A549 (cell line): ENCODE measurements at regions not wholly inside any gene's neighbourhood (a gene's known extent, or its start where the extent isn't known, plus 50 kb on each side); places are given as distances from the start of the nearest gene placed in this dataset.
"Not testable (repeated sequence)": the region's sequence is repeated elsewhere in the genome, so short reads cannot be mapped to it uniquely, and the experiment has no call there.

Experiments used
- ATAC-seq, 2 experiments: fragments of 200-7000 bp in 1 of 2; fragments of >200 bp in 1 of 2; cut with Nextera tagmentation in 1 of 2; cut with Tn5 transposase in 1 of 2; 3 replicates each; pipeline versions ENCODE4 v1.8.0 to v1.9.1; 2018 to 2020; ENCODE audit warnings: mild to moderate bottlenecking in 1 of 2, moderate library complexity in 1 of 2
- CTCF ChIA-PET: fragments of 300-600 bp; sonication (Branson Sonifier 250); formaldehyde crosslinking; extraction: SDS; loops from one replicate; lab custom pipeline; 2021; ENCODE audit warnings: antibody characterized with exemption, inconsistent platforms; lab: Yijun Ruan, JAX
- POLR2A ChIA-PET: fragments of 350-600 bp; formaldehyde crosslinking; extraction: SDS; loops from one replicate; lab custom pipeline; 2021; ENCODE audit warnings: antibody characterized with exemption, inconsistent platforms; lab: Yijun Ruan, JAX
- DNase-seq, 2 experiments: peaks; one replicate each; pipeline versions ENCODE4 v3.0.0 to v3.0.0-alpha.2; 2011 to 2016; ENCODE audit warnings: low read depth in 1 of 2, low spot score in 1 of 2
- FAIRE-seq: peaks from 2 replicates; lab custom pipeline; 2011; peaks lifted over from hg19 to GRCh38; lab: Jason Lieb, UNC
- H3K27ac ChIP-seq, 2 experiments: fragments of >200 bp; sonication (Bioruptor Twin); formaldehyde crosslinking; 3 replicates each; pipeline ENCODE4 v1.5.1; 2016 to 2017
- H3K4me1 ChIP-seq: fragments of >200 bp; sonication (Bioruptor Twin); formaldehyde crosslinking; 3 replicates; pipeline ENCODE4 v1.6.1; 2016
- H3K4me2 ChIP-seq: fragments of >200 bp; sonication (Bioruptor Twin); formaldehyde crosslinking; 3 replicates; pipeline ENCODE4 v1.6.1; 2016
- H3K4me3 ChIP-seq: fragments of >200 bp; sonication (Bioruptor Twin); formaldehyde crosslinking; 3 replicates; pipeline ENCODE4 v1.5.1; 2016
- H3K9me3 ChIP-seq: fragments of >200 bp; sonication (Bioruptor Twin); formaldehyde crosslinking; 3 replicates; pipeline ENCODE4 v1.6.1; 2016
- EHMT2 ChIP-seq: fragments of 200-600 bp; sonication (generic); IDR thresholded peaks from 2 replicates; pipeline ENCODE4 v1.6.1; 2016; ENCODE audit warnings: antibody characterized with exemption, low read depth, mild to moderate bottlenecking, moderate library complexity
- EP300 ChIP-seq, 2 experiments: fragments of >200 bp; sonication (Bioruptor Twin); formaldehyde crosslinking; IDR thresholded peaks; 2 replicates in 1 of 2; 3 replicates in 1 of 2; pipeline ENCODE4 v1.6.1; 2016 to 2017
- KDM1A ChIP-seq: fragments of 200-600 bp; sonication (generic); IDR thresholded peaks from 2 replicates; pipeline ENCODE4 v1.6.1; 2016; ENCODE audit warnings: low read depth, mild to moderate bottlenecking
- NFE2L2 ChIP-seq: fragments of 150-350 bp; conservative IDR thresholded peaks from 2 replicates; pipeline ENCODE4 v1.6.1; 2014; ENCODE audit warnings: low read length
- POLR2A ChIP-seq: IDR thresholded peaks from 2 replicates; pipeline ENCODE4 v1.6.1; 2012; ENCODE audit warnings: mild to moderate bottlenecking, low read length
- POLR2AphosphoS2 ChIP-seq: conservative IDR thresholded peaks from 2 replicates; pipeline ENCODE4 v1.6.1; 2012; ENCODE audit warnings: low read length, improper control_type of control experiment, inconsistent platforms
- REST ChIP-seq: fragments of 200-600 bp; sonication (generic); IDR thresholded peaks from 2 replicates; pipeline ENCODE4 v1.6.1; 2016; ENCODE audit warnings: antibody characterized with exemption, mild to moderate bottlenecking, moderate library complexity
- RNF2 ChIP-seq: fragments of 200-600 bp; sonication (generic); IDR thresholded peaks from 2 replicates; pipeline ENCODE4 v1.6.1; 2016; ENCODE audit warnings: low read depth, mild to moderate bottlenecking, antibody characterized with exemption, moderate library complexity, borderline replicate concordance
- TP53 ChIP-seq: fragments of 250-450 bp; sonication (Bioruptor Pico); IDR thresholded peaks from 2 replicates; pipeline ENCODE4 v1.5.0; 2021; ENCODE audit warnings: mild to moderate bottlenecking, moderate library complexity
- ZC3H11A ChIP-seq: fragments of 450-650 bp; IDR thresholded peaks from 2 replicates; pipeline ENCODE4 v1.6.1; 2014; ENCODE audit warnings: antibody characterized with exemption, mild to moderate bottlenecking
- ZNF302 ChIP-seq: fragments of 250-450 bp; sonication (Bioruptor Pico); IDR thresholded peaks from 2 replicates; pipeline ENCODE4 v1.9.0; 2021; ENCODE audit warnings: inconsistent platforms, mild to moderate bottlenecking, moderate library complexity
- WGBS: methylation state at CpG from one replicate; pipeline ENCODE4 v1.1.6; 2017; ENCODE audit errors: missing lambda C conversion rate; 5-methylcytosine and 5-hydroxymethylcytosine counted together
- TF ChIP-seq, protein P1 (sequence below): IDR thresholded peaks from 2 replicates; pipeline ENCODE4 v1.6.1; 2012
- TF ChIP-seq, protein P2 (sequence below): fragments of 450-650 bp; IDR thresholded peaks from 2 replicates; pipeline ENCODE4 v1.6.1; 2014; ENCODE audit warnings: antibody characterized with exemption
- TF ChIP-seq, protein P3 (sequence below): fragments of 250-450 bp; sonication (Bioruptor Pico); IDR thresholded peaks from 2 replicates; pipeline ENCODE4 v1.5.0; 2021; ENCODE audit warnings: mild to moderate bottlenecking, moderate library complexity, borderline replicate concordance

DNA sequence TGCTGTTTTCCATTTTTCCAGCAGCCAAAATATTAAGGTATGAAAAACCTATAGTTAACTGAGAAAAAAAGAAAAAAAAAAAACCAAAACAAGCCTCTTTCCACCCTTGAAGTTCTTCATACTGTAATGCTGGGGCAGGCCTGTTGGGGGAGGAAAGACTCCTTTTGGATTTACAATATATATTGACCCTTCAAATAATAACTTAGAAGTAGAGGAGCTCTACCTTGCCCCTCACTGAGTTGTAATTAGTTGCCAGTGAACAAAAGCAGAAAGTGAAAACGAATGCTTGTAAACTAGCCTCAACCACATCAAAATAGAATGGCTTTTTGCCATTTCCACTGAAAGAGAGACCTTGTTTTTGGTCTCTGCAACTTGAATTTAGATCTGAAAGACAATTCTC is 326.6 kb downstream of the NR2F2 start:
- CTCF ChIA-PET = no interaction called here
- H3K9me3 ChIP-seq = no peaks in the 10 kb centered on the region
- WGBS = 0% methylated on average over 1 of the region's 1 CpG
- POLR2A ChIA-PET = no interaction called here
- H3K4me3 ChIP-seq = no peak overlapping the region
- H3K27ac ChIP-seq = no peak overlapping the region
- ATAC-seq = no peak
- no peak overlapping the region for H3K4me2 ChIP-seq
- TF ChIP-seq EHMT2 (no peak), RNF2 (no peak), TP53 (CRISPR knock-in tag) (no peak), REST (no peak), KDM1A (no peak), POLR2AphosphoS2 (no peak), ZC3H11A (no peak), POLR2A (no peak)
- TF ChIP-seq, protein P1, sequence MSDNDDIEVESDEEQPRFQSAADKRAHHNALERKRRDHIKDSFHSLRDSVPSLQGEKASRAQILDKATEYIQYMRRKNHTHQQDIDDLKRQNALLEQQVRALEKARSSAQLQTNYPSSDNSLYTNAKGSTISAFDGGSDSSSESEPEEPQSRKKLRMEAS = no peak
- TF ChIP-seq, protein P2, sequence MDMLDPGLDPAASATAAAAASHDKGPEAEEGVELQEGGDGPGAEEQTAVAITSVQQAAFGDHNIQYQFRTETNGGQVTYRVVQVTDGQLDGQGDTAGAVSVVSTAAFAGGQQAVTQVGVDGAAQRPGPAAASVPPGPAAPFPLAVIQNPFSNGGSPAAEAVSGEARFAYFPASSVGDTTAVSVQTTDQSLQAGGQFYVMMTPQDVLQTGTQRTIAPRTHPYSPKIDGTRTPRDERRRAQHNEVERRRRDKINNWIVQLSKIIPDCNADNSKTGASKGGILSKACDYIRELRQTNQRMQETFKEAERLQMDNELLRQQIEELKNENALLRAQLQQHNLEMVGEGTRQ = no peak
- TF ChIP-seq, all 56 proteins: peak for 0
- no peaks in the 10 kb centered on the region for H3K4me1 ChIP-seq
- no peak for DNase-seq
- FAIRE-seq = no peak

- FAIRE-seq, H3K27ac ChIP-seq, H3K9me3 ChIP-seq, H3K4me1 ChIP-seq, CTCF ChIA-PET, DNase-seq, H3K4me2 ChIP-seq, POLR2A ChIA-PET, ATAC-seq, H3K4me3 ChIP-seq: not testable (repeated sequence)
- 3% methylated on average over 3 of the region's 3 CpGs for WGBS
Observed at GRCh38 chr15:96666979-96667378, 336.5 kb downstream of the NR2F2 start.

- CTCF ChIA-PET = no interaction called here
- WGBS = 33% methylated on average over 5 of the region's 5 CpGs
- no peak for ATAC-seq
- no peaks in the 10 kb centered on the region for H3K4me1 ChIP-seq
- FAIRE-seq = no peak
- no peak for TF ChIP-seq EP300 (IDR thresholded peaks at IDR 0.05)
- TF ChIP-seq NFE2L2 = no peak
- TF ChIP-seq ZNF302 = no peak
- TF ChIP-seq, protein P3, sequence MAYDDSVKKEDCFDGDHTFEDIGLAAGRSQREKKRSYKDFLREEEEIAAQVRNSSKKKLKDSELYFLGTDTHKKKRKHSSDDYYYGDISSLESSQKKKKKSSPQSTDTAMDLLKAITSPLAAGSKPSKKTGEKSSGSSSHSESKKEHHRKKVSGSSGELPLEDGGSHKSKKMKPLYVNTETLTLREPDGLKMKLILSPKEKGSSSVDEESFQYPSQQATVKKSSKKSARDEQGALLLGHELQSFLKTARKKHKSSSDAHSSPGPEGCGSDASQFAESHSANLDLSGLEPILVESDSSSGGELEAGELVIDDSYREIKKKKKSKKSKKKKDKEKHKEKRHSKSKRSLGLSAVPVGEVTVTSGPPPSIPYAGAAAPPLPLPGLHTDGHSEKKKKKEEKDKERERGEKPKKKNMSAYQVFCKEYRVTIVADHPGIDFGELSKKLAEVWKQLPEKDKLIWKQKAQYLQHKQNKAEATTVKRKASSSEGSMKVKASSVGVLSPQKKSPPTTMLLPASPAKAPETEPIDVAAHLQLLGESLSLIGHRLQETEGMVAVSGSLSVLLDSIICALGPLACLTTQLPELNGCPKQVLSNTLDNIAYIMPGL (CRISPR knock-in tag) = no peak
- no peak for TF ChIP-seq EHMT2
- no peak for TF ChIP-seq ZC3H11A
- H3K27ac ChIP-seq = no peak overlapping the region
- no peak overlapping the region for H3K4me3 ChIP-seq
- no peaks in the 10 kb centered on the region; the same call in 2 of the 3 replicates for H3K9me3 ChIP-seq
- no peak overlapping the region for H3K4me2 ChIP-seq
- POLR2A ChIA-PET = no interaction called here
- no peak for DNase-seq
Observed at GRCh38 chr15:96670389-96670788, 339.9 kb downstream of the NR2F2 start.
